ENCODE measurements at regions not wholly inside any gene's neighbourhood (a gene's known extent, or its start where the extent isn't known, plus 50 kb on each side); places are given as distances from the start of the nearest gene placed in this dataset.

- DNase-seq (ENCODE audit: low read depth, low spot score), result no peak
Measured at GRCh38 chr22:22094514-22094913, 111.9 kb upstream of the TOP3B start.

DNA sequence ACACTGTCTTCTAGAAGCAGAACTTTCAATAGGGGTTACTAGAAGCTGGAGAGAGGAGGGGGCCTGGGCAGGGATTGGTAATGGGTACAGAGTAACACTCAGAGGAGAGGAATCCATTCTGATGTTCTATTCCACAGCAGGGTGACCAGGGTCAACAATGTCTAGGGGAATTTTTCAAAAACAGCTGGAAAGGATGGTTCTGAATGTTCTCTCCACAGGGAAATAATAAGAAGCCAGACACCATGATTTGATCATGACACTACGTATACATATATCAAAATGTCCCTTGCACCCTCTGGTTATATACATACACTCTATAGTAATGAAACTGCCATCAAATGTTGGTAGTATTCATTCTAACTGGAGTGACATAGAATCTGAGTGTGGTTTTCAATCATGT, 111.2 kb upstream of the TOP3B start:
- DNase-seq (ENCODE audit: low read depth, low spot score), result no peak

- no peak for DNase-seq (ENCODE audit: low read depth, low spot score)
Measured at GRCh38 chr22:22092974-22093373, 110.4 kb upstream of the TOP3B start.

GRCh38 chr22:22092101-22092500, 109.5 kb upstream of the TOP3B start:
- DNase-seq (ENCODE audit: low read depth, low spot score), result no peak

DNA sequence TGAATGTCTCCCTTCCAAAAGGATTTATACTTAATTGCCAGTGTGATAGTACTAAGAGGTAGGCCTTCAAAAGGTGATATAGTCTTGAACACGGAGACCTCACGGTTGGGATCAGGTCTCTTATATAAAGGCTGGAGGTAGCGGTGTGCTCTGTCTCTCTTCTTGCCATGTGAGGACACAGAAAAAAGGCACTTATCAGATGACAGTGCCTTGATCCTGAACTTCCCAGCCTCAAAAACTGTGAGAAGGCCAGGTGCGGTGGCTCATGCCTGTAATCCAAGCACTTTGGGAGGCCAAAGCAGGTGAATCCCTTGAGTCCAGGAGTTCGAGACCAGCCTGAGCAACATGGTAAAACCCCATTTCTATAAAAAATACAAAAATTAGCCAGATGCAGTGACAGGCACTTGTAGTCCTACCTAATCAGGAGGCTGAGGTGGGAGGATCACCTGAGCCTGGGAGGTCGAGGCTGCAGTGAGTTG, 108.9 kb upstream of the TOP3B start:
- no peak for DNase-seq (ENCODE audit: low read depth, low spot score)

- no peak for DNase-seq (ENCODE audit: low read depth, low spot score)
Measured at GRCh38 chr22:22090650-22091399, 108.2 kb upstream of the TOP3B start.

GRCh38 chr22:22089459-22090308, 107.1 kb upstream of the TOP3B start:
- DNase-seq (ENCODE audit: low read depth, low spot score), result no peak

DNA sequence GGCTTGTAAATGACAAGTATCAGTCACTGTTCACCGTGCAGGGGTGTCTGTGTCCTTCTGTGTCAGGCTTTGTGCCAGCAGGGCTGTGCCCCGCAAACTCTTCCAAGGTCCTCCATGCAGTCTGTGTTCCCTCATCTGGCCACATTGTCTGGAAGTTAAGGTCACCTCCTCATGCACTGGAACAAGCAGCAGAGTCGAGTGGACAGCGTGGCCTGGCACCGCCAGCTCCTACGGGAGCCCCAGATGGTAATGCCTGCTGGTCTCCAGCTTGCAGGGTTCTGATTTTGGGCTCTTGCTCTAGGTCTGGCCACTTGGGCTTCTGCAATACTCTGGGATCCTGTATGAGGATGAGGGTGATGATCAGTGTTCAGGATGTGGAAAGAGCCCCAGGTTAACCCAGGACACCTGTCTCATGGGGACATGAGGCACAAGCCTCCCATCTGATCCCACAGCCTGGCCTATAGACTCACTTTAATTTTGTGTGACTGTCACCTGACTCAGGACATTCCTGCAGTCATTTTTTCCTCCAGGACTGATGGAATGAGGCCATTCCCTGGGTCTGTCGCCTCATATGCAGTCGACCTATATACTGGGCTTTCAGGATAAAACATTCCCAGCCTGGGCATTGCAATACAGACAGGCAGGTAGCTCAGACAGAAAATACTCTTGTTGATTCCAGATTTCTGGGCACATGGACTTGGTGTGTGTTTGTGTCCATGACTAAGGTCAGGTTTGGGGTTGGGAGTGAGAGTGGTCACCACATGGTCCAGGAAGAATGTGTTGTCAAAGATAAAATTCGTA, 106.3 kb upstream of the TOP3B start:
- no peak for DNase-seq (ENCODE audit: low read depth, low spot score)

DNA sequence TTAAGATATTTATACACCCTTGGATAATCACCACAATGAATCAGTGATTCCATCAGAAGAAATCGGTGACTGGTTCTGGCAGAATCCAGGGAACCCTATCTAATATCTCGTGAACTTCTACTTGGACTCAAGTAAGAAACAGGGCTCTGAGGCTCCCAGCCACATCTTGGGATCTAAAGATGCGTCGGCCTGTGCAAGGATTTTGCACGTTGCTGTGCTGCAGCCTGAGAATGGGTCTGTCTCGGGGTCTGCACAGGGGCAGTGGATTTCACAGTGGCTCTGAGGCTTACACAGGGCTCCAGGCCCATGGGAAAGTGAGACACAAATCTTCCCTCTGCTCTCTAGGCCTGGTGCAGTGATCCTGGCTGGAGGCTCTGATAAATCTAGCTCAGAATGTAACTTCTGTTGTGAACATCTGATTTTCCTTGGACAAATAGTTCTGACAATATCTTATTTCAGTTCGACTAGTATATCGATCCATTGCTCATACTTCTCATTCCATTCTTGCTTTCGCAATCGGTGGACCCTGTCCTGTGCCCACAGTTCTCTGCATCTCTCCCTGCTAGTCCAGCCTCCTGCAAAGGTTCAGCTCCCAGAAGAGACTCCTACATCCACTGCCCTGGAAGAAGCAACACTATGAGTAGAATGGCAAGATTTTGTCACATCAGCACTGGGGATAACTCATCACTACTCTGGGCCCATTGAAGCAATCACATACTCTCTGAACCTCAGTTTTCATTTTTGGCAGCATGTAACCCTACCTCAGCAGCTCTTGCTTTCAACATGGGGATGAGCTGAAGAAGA, 105.5 kb upstream of the TOP3B start:
- DNase-seq (ENCODE audit: low read depth, low spot score), result no peak

DNA sequence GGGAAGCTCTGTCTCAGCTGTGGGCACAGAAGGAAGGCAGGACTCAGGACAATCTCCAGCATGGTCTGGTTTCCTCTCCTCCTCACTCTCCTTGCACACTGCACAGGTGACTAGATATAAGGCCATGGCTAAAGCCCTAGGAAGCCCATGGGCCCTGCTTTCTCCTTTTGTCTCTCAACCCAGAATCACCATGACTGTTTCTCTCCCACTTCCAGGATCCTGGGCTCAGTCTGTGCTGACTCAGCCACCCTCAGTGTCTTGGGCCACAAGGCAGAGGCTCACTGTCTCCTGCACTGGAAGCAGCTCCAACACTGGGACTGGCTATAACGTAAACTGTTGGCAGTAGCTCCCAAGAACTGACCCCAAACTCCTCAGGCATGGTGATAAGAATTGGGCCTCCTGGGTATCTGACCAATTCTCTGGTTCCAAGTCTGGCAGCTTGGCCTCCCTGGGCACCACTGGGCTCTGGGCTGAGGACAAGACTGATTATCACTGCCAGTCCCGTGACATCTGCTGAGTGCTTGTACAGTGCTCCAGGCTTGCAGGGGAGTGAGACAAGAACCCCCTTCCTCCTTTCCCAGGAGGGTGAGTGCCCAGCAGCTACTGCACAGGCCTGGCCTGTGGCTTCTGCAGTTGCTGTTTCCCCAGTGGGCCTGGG, 104.0 kb upstream of the TOP3B start:
- DNase-seq (ENCODE audit: low read depth, low spot score), result no peak

- DNase-seq (ENCODE audit: low read depth, low spot score), result no peak
Measured at GRCh38 chr22:22085702-22086500, 103.3 kb upstream of the TOP3B start.

DNA sequence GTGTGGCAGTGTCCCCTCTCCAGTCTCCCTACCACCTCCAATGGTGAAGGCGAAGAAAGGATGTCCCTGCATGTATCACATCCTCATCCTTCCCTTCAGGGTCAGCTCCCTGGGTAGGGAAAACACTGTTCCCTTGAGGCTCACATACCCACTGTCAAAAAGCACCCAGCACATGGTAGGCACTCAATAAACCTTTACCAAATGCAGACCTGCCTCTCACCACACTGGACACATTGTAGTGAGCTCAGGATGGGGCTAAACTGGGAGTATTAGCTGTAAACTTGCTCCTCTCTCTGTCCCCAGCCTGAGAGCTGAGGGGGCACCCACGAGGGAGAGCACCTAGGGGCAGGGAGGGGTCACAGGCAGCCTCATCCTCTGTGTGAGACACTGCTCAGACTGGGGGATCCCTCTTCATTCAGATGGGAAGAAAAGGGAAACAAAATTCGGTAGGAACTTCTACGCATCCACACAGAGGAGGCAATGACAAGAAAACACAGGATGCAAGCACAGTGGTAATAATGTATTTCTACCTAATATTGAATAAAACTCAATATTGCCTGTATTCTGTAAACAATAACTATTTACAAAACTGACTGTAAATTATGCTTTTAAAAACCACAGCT, 101.6 kb upstream of the TOP3B start:
- no peak for DNase-seq (ENCODE audit: low read depth, low spot score)

- DNase-seq (ENCODE audit: low read depth, low spot score), result no peak
Measured at GRCh38 chr22:22082960-22083359, 100.4 kb upstream of the TOP3B start.

GRCh38 chr22:22082229-22082835, 99.7 kb upstream of the TOP3B start:
- DNase-seq (ENCODE audit: low read depth, low spot score), result no peak

DNA sequence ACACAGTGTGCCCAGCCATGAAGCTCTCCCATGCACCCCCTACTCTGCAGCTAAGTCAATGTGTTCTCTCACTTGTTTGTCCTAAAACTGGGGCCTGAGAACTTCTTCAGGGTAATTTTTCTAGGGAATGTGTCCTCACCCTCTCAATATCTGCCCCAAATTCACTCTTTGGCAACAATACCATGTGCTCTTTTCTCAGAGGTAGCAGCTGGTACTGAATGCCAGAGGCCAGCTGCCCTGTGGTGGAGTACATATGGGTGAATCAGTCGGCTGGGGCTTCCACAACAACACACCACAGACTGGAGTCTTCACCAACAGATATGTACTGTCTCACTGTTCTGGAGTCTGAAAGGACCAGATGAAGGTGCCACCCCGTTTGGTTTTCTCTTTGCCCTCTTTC, 97.7 kb upstream of the TOP3B start:
- DNase-seq (ENCODE audit: low read depth, low spot score), result no peak

GRCh38 chr22:22079404-22080148, 97.0 kb upstream of the TOP3B start:
- no peak for DNase-seq (ENCODE audit: low read depth, low spot score)

DNA sequence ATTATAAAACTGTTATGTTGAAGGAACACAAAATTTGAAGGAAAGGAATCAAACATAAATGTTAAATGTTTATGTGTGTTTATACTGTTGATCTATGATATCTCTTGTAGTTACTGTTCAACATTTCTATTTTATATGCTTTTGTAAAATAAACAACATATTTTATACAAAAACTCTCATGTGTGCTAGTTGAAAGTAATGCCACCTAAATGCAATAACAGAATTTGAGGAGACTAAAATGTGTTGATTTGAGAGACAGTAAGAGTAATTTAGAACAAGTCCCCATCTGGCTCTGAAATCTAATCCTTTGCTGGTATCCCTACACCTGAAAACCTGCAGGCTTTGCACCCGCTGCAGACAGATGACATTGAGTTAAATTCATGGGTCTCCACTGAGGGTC, 95.7 kb upstream of the TOP3B start:
- no peak for DNase-seq (ENCODE audit: low read depth, low spot score)
